ENCODE measurements at regions not wholly inside any gene's neighbourhood (a gene's known extent, or its start where the extent isn't known, plus 50 kb on each side); places are given as distances from the start of the nearest gene placed in this dataset.

DNA sequence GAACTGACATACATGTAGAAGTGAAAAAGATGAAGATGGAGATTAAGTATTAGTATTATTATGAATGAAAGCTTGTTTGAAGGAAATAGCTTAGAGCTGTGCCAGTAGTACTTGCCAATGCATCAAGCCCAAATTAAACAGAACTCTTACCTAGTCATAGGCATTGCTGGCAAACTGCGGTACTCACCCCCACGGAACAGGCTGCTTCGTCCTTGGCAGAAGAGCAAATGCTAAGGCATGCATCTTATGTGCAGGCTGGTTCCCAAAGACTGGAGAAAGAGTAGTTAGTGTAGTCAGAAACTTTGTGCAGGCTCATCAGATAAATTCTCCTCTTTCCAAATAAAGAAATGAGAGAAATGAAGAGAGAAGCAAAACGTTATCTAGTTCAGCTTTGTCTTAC, 134.8 kb downstream of the CCDC59 start:
- TF ChIP-seq, protein P1, sequence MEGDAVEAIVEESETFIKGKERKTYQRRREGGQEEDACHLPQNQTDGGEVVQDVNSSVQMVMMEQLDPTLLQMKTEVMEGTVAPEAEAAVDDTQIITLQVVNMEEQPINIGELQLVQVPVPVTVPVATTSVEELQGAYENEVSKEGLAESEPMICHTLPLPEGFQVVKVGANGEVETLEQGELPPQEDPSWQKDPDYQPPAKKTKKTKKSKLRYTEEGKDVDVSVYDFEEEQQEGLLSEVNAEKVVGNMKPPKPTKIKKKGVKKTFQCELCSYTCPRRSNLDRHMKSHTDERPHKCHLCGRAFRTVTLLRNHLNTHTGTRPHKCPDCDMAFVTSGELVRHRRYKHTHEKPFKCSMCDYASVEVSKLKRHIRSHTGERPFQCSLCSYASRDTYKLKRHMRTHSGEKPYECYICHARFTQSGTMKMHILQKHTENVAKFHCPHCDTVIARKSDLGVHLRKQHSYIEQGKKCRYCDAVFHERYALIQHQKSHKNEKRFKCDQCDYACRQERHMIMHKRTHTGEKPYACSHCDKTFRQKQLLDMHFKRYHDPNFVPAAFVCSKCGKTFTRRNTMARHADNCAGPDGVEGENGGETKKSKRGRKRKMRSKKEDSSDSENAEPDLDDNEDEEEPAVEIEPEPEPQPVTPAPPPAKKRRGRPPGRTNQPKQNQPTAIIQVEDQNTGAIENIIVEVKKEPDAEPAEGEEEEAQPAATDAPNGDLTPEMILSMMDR (IDR thresholded peaks at IDR 0.05) = no peak
- TF ChIP-seq ZFX (IDR thresholded peaks at IDR 0.05; ENCODE audit: borderline replicate concordance) = no peak

Data from 22Rv1 (cell line).